Type B pancreatic cell (in vitro differentiated cells): ENCODE measurements at regions not wholly inside any gene's neighbourhood (a gene's known extent, or its start where the extent isn't known, plus 50 kb on each side); places are given as distances from the start of the nearest gene placed in this dataset.

Experiments
- DNase-seq: peaks from one replicate; pipeline ENCODE4 v3.0.0; 2021; ENCODE audit warnings: mixed read lengths; ENCODE audit not compliant: unreplicated experiment; ENCODE audit errors: extremely low spot score
- H3K27ac Mint-ChIP-seq: 2 replicates; pipeline ENCODE4 v1.8.0; 2021; ENCODE audit warnings: mild to moderate bottlenecking, mixed read lengths
- H3K27me3 Mint-ChIP-seq: 2 replicates; pipeline ENCODE4 v1.8.0; 2021; ENCODE audit warnings: mixed read lengths
- H3K36me3 Mint-ChIP-seq: 2 replicates; pipeline ENCODE4 v1.8.0; 2021; ENCODE audit warnings: mixed read lengths
- H3K4me1 Mint-ChIP-seq: one replicate; pipeline ENCODE4 v1.8.0; 2021; ENCODE audit warnings: mixed read lengths; ENCODE audit not compliant: unreplicated experiment
- H3K4me3 Mint-ChIP-seq: 2 replicates; pipeline ENCODE4 v1.8.0; 2021; ENCODE audit warnings: mild to moderate bottlenecking, mixed read lengths
- H3K9me3 Mint-ChIP-seq: 2 replicates; pipeline ENCODE4 v1.8.0; 2021; ENCODE audit warnings: mixed read lengths
- CTCF ChIP-seq: fragments of 200-600 bp; sonication (generic); conservative IDR thresholded peaks from 2 replicates; pipeline ENCODE4 v1.5.0; 2021; ENCODE audit warnings: antibody characterized with exemption, mild to moderate bottlenecking

GRCh38 chr13:95367309-95367843, 66.1 kb upstream of the ABCC4 start:
- no peak for TF ChIP-seq CTCF
- Mint-ChIP-seq H3K27ac (no peak overlapping the region), H3K9me3 (peaks cover 12% of the 10 kb centered on the region), H3K36me3 (no peaks in the 10 kb centered on the region), H3K4me1 (peaks cover 8% of the 10 kb centered on the region), H3K4me3 (no peak overlapping the region), H3K27me3 (no peaks in the 10 kb centered on the region)
- no peak for DNase-seq

GRCh38 chr13:95368998-95369397, 67.7 kb upstream of the ABCC4 start:
- H3K36me3 Mint-ChIP-seq: no peaks in the 10 kb centered on the region
- no peaks in the 10 kb centered on the region for H3K27me3 Mint-ChIP-seq
- peaks cover 8% of the 10 kb centered on the region for H3K4me1 Mint-ChIP-seq
- DNase-seq: no peak
- TF ChIP-seq CTCF: no peak
- H3K27ac Mint-ChIP-seq: no peak overlapping the region
- H3K9me3 Mint-ChIP-seq: peaks cover 12% of the 10 kb centered on the region
- H3K4me3 Mint-ChIP-seq: no peak overlapping the region

- no peaks in the 10 kb centered on the region for H3K36me3 Mint-ChIP-seq
- peaks cover 6% of the 10 kb centered on the region for H3K9me3 Mint-ChIP-seq
- no peak for DNase-seq
- no peak overlapping the region for H3K4me3 Mint-ChIP-seq
- no peaks in the 10 kb centered on the region for H3K27me3 Mint-ChIP-seq
- H3K4me1 Mint-ChIP-seq: peaks cover 4% of the 10 kb centered on the region
- no peak for TF ChIP-seq CTCF
- no peak overlapping the region for H3K27ac Mint-ChIP-seq
Observed at GRCh38 chr13:95375706-95376105, 74.5 kb upstream of the ABCC4 start.

GRCh38 chr13:95378603-95379002, 77.4 kb upstream of the ABCC4 start:
- TF ChIP-seq CTCF: no peak
- peaks cover 6% of the 10 kb centered on the region for H3K9me3 Mint-ChIP-seq
- no peaks in the 10 kb centered on the region for H3K27me3 Mint-ChIP-seq
- no peak overlapping the region for H3K27ac Mint-ChIP-seq
- H3K4me1 Mint-ChIP-seq: peaks cover 6% of the 10 kb centered on the region
- no peaks in the 10 kb centered on the region for H3K36me3 Mint-ChIP-seq
- no peak overlapping the region for H3K4me3 Mint-ChIP-seq
- no peak for DNase-seq

- DNase-seq: peak; percentile 70
- Mint-ChIP-seq H3K27me3 (no peaks in the 10 kb centered on the region), H3K9me3 (peaks cover 4% of the 10 kb centered on the region), H3K4me1 (peaks cover 6% of the 10 kb centered on the region), H3K4me3 (no peak overlapping the region), H3K27ac (no peak overlapping the region), H3K36me3 (no peaks in the 10 kb centered on the region)
- TF ChIP-seq CTCF: peak; percentile 89
Observed at GRCh38 chr13:95380468-95381211, 79.4 kb upstream of the ABCC4 start.

- no peaks in the 10 kb centered on the region for H3K36me3 Mint-ChIP-seq
- peaks cover 6% of the 10 kb centered on the region for H3K4me1 Mint-ChIP-seq
- no peak overlapping the region for H3K27ac Mint-ChIP-seq
- no peak for TF ChIP-seq CTCF
- H3K9me3 Mint-ChIP-seq: no peaks in the 10 kb centered on the region
- H3K27me3 Mint-ChIP-seq: no peaks in the 10 kb centered on the region
- H3K4me3 Mint-ChIP-seq: no peak overlapping the region
- no peak for DNase-seq
Observed at GRCh38 chr13:95381212-95381527, 79.9 kb upstream of the ABCC4 start.
